Esophagus squamous epithelium (tissue), 5 donors: ENCODE measurements at regions not wholly inside any gene's neighbourhood (a gene's known extent, or its start where the extent isn't known, plus 50 kb on each side); places are given as distances from the start of the nearest gene placed in this dataset.

ENCODE experiments used
- DNase-seq: peaks from one replicate; lab custom pipeline; 2025; lab: John Stamatoyannopoulos, UW
- H3K27ac ChIP-seq, 4 donors: fragments of 200-600 bp; sonication (generic); one replicate each; pipeline ENCODE4 v1.5.1; 2016 to 2019; ENCODE audit warnings: mild to moderate bottlenecking in 1 of 4
- H3K27me3 ChIP-seq, 4 donors: fragments of 200-600 bp; sonication (generic); 1 replicate in 3 of 4; 2 replicates in 1 of 4; pipeline versions ENCODE4 v1.5.1 to v1.6.0; 2017 to 2021; ENCODE audit warnings: antibody characterized with exemption in 1 of 4
- H3K36me3 ChIP-seq, 3 donors: fragments of 200-600 bp; sonication (generic); one replicate each; pipeline ENCODE4 v1.5.1; 2016 to 2019
- H3K4me1 ChIP-seq, 3 donors: fragments of 200-600 bp; sonication (generic); one replicate each; pipeline ENCODE4 v1.5.1; 2017 to 2019
- H3K4me3 ChIP-seq, 4 donors: fragments of 200-600 bp; sonication (generic); 1 replicate in 3 of 4; 2 replicates in 1 of 4; pipeline ENCODE4 v1.5.1; 2016 to 2019; ENCODE audit warnings: mild to moderate bottlenecking in 2 of 4, moderate library complexity in 1 of 4
- H3K9me3 ChIP-seq, 3 donors: fragments of 200-600 bp; sonication (generic); one replicate each; pipeline ENCODE4 v1.5.1; 2016 to 2019
- CTCF ChIP-seq, 6 experiments: fragments of 450-650 bp in 4 of 6; fragments of 200-600 bp in 2 of 6; sonication (generic) in 2 of 6; IDR thresholded peaks; one replicate each; pipeline ENCODE4 v1.5.1; 2016 to 2019; ENCODE audit warnings: antibody characterized with exemption in 6 of 6, mild to moderate bottlenecking in 4 of 6, moderate library complexity in 4 of 6
- POLR2A ChIP-seq, 4 donors: fragments of 450-650 bp; IDR thresholded peaks; one replicate each; pipeline ENCODE4 v1.6.1; 2017; ENCODE audit warnings: antibody characterized with exemption in 4 of 4, mild to moderate bottlenecking in 4 of 4, moderate library complexity in 3 of 4
- WGBS, 2 donors: methylation state at CpG; one replicate each; pipeline ENCODE4 v1.1.5; 2018; 5-methylcytosine and 5-hydroxymethylcytosine counted together
- intact Hi-C: fragments of 100-400 bp; cut with DNase I; formaldehyde crosslinking; loops from one replicate; pipeline ENCODE4 v1.15.0; 2022
- donor health status: DM: yes; HTN: yes; CAD: no.

- Histone ChIP-seq H3K9me3 (no peaks in the 10 kb centered on the region), H3K27me3 (no peaks in the 10 kb centered on the region), H3K4me3 (no peak overlapping the region), H3K4me1 (no peaks in the 10 kb centered on the region), H3K36me3 (no peaks in the 10 kb centered on the region), H3K27ac (no peak overlapping the region)
- no peak for DNase-seq
- intact Hi-C loops, result no loop called here
- TF ChIP-seq CTCF (IDR thresholded peaks at IDR 0.05) (no peak), POLR2A (IDR thresholded peaks at IDR 0.05) (no peak)
- WGBS, 2 donors, result 77 to 82% methylated on average over 3 of the region's 3 CpGs
Observed at GRCh38 chr4:173866322-173867026, 336.4 kb upstream of the HAND2 start.

GRCh38 chr4:173862754-173863153, 332.7 kb upstream of the HAND2 start:
- intact Hi-C loops, result no loop called here
- Histone ChIP-seq H3K27ac (no peak overlapping the region), H3K4me1 (no peaks in the 10 kb centered on the region), H3K4me3 (no peak overlapping the region), H3K9me3 (no peaks in the 10 kb centered on the region), H3K36me3 (no peaks in the 10 kb centered on the region), H3K27me3 (no peaks in the 10 kb centered on the region)
- WGBS, 2 donors, result 74% methylated on average over 3 of the region's 3 CpGs
- DNase-seq, result no peak
- TF ChIP-seq POLR2A (IDR thresholded peaks at IDR 0.05), result no peak
- TF ChIP-seq CTCF (IDR thresholded peaks at IDR 0.05), result no peak

- 42 to 55% methylated on average over 2 of the region's 2 CpGs for WGBS, 2 donors
- intact Hi-C loops, result no loop called here
- H3K36me3 ChIP-seq, result no peaks in the 10 kb centered on the region
- DNase-seq, result no peak
- no peak overlapping the region for H3K4me3 ChIP-seq
- H3K27ac ChIP-seq, result no peak overlapping the region
- no peaks in the 10 kb centered on the region for H3K27me3 ChIP-seq
- TF ChIP-seq POLR2A (IDR thresholded peaks at IDR 0.05) (no peak), CTCF (IDR thresholded peaks at IDR 0.05) (no peak)
- no peaks in the 10 kb centered on the region for H3K4me1 ChIP-seq
- H3K9me3 ChIP-seq, result no peaks in the 10 kb centered on the region
Observed at GRCh38 chr4:173860094-173860493, 330.1 kb upstream of the HAND2 start.

GRCh38 chr4:173859091-173859713, 329.2 kb upstream of the HAND2 start:
- no peak for DNase-seq
- Histone ChIP-seq H3K27me3 (no peaks in the 10 kb centered on the region), H3K9me3 (no peaks in the 10 kb centered on the region), H3K36me3 (no peaks in the 10 kb centered on the region), H3K4me1 (no peaks in the 10 kb centered on the region), H3K4me3 (no peak overlapping the region), H3K27ac (no peak overlapping the region)
- no peak for TF ChIP-seq CTCF (IDR thresholded peaks at IDR 0.05)
- TF ChIP-seq POLR2A (IDR thresholded peaks at IDR 0.05), result no peak
- intact Hi-C loops, result no loop called here
- WGBS, 2 donors, result 40 to 48% methylated on average over 4 to 6 of the region's 6 CpGs

- intact Hi-C loops, result no loop called here
- Histone ChIP-seq H3K4me3 (no peak overlapping the region), H3K27me3 (no peaks in the 10 kb centered on the region), H3K4me1 (no peaks in the 10 kb centered on the region), H3K36me3 (no peaks in the 10 kb centered on the region), H3K9me3 (no peaks in the 10 kb centered on the region), H3K27ac (no peak overlapping the region)
- TF ChIP-seq POLR2A (IDR thresholded peaks at IDR 0.05) (no peak), CTCF (IDR thresholded peaks at IDR 0.05) (no peak)
- DNase-seq, result no peak
- 38 to 57% methylated on average over 2 of the region's 2 CpGs for WGBS, 2 donors
Observed at GRCh38 chr4:173858471-173858870, 328.4 kb upstream of the HAND2 start.
